ENCODE measurements at regions not wholly inside any gene's neighbourhood (a gene's known extent, or its start where the extent isn't known, plus 50 kb on each side); places are given as distances from the start of the nearest gene placed in this dataset.

GRCh38 chr12:93167841-93168492 lies 209.8 kb upstream of the NUDT4 start:
- H3K27me3 ChIP-seq (replicated peaks; ENCODE audit: insufficient read depth): no peaks in the 10 kb centered on the region
- H2AFZ ChIP-seq: peak overlapping the region; percentile 70
- H3K4me3 ChIP-seq: peak overlapping the region; percentile 67
- no peaks in the 10 kb centered on the region for H3K79me2 ChIP-seq (ENCODE audit: insufficient read depth)
- peak overlapping the region; percentile 29 for H3K9ac ChIP-seq
- no peaks in the 10 kb centered on the region for H3K9me2 ChIP-seq (ENCODE audit: insufficient read depth)
- H3K4me2 ChIP-seq (ENCODE audit: unreplicated experiment): peak overlapping the region; percentile 83
- peaks cover 20% of the 10 kb centered on the region for H3F3A ChIP-seq (ENCODE audit: insufficient read depth)
- peak; percentile 38 for DNase-seq
- H4K20me1 ChIP-seq (ENCODE audit: insufficient read depth): no peaks in the 10 kb centered on the region
- H3K9me3 ChIP-seq (ENCODE audit: low read depth): no peaks in the 10 kb centered on the region
- WGBS, 2 experiments (ENCODE audit: low coverage in 1 of 2, low lambda C conversion rate in 2 of 2, missing lambda C conversion rate in 2 of 2): 17% methylated on average over 16 of the region's 16 CpGs
- no peak overlapping the region for H3K27ac ChIP-seq
- in situ Hi-C loops (cut with MboI): no loop called here
- no peaks in the 10 kb centered on the region for H3K36me3 ChIP-seq (ENCODE audit: low read depth)
- H3K4me1 ChIP-seq (ENCODE audit: insufficient read depth): peaks cover 28% of the 10 kb centered on the region
- no peak for TF ChIP-seq EZH2phosphoT487 (IDR thresholded peaks at IDR 0.05; ENCODE audit: insufficient read depth, low read depth)
- no peak for TF ChIP-seq EZH2 (IDR thresholded peaks at IDR 0.05; ENCODE audit: insufficient read depth, poor library complexity, severe bottlenecking)

GRCh38 chr12:93168751-93169150 lies 209.0 kb upstream of the NUDT4 start:
- Histone ChIP-seq H3K9ac (no peak overlapping the region), H3F3A (ENCODE audit: insufficient read depth) (peaks cover 16% of the 10 kb centered on the region), H3K36me3 (ENCODE audit: low read depth) (no peaks in the 10 kb centered on the region), H3K4me1 (ENCODE audit: insufficient read depth) (peaks cover 29% of the 10 kb centered on the region), H3K27me3 (replicated peaks; ENCODE audit: insufficient read depth) (no peaks in the 10 kb centered on the region), H3K27ac (no peak overlapping the region), H3K4me2 (ENCODE audit: unreplicated experiment) (no peak overlapping the region), H3K9me3 (ENCODE audit: low read depth) (no peaks in the 10 kb centered on the region), H4K20me1 (ENCODE audit: insufficient read depth) (no peaks in the 10 kb centered on the region), H3K4me3 (0 out of 2 replicates have a peak overlapping the region, but pooled peaks have one; percentile 67), H3K9me2 (ENCODE audit: insufficient read depth) (no peaks in the 10 kb centered on the region), H2AFZ (no peak overlapping the region), H3K79me2 (ENCODE audit: insufficient read depth) (no peaks in the 10 kb centered on the region)
- in situ Hi-C loops (cut with MboI): no loop called here
- TF ChIP-seq EZH2 (IDR thresholded peaks at IDR 0.05; ENCODE audit: insufficient read depth, poor library complexity, severe bottlenecking): no peak
- no peak for TF ChIP-seq EZH2phosphoT487 (IDR thresholded peaks at IDR 0.05; ENCODE audit: insufficient read depth, low read depth)
- WGBS, 2 experiments (ENCODE audit: low coverage in 1 of 2, low lambda C conversion rate in 2 of 2, missing lambda C conversion rate in 2 of 2): 94 to 95% methylated on average over 3 of the region's 3 CpGs
- DNase-seq: no peak

- Histone ChIP-seq H4K20me1 (ENCODE audit: insufficient read depth) (no peaks in the 10 kb centered on the region), H3K36me3 (ENCODE audit: low read depth) (no peaks in the 10 kb centered on the region), H3K4me2 (ENCODE audit: unreplicated experiment) (no peak overlapping the region), H3F3A (ENCODE audit: insufficient read depth) (peaks cover 16% of the 10 kb centered on the region), H3K27ac (no peak overlapping the region), H3K9me3 (ENCODE audit: low read depth) (no peaks in the 10 kb centered on the region), H3K27me3 (replicated peaks; ENCODE audit: insufficient read depth) (no peaks in the 10 kb centered on the region), H3K9me2 (ENCODE audit: insufficient read depth) (no peaks in the 10 kb centered on the region), H2AFZ (no peak overlapping the region), H3K4me1 (ENCODE audit: insufficient read depth) (peaks cover 29% of the 10 kb centered on the region), H3K4me3 (no peak overlapping the region), H3K79me2 (ENCODE audit: insufficient read depth) (no peaks in the 10 kb centered on the region), H3K9ac (no peak overlapping the region)
- in situ Hi-C loops (cut with MboI): no loop called here
- no peak for DNase-seq
- TF ChIP-seq EZH2phosphoT487 (IDR thresholded peaks at IDR 0.05; ENCODE audit: insufficient read depth, low read depth) (no peak), EZH2 (IDR thresholded peaks at IDR 0.05; ENCODE audit: insufficient read depth, poor library complexity, severe bottlenecking) (no peak)
Observed at GRCh38 chr12:93169536-93169935, 208.2 kb upstream of the NUDT4 start.

- peaks cover 24% of the 10 kb centered on the region for H3F3A ChIP-seq (ENCODE audit: insufficient read depth)
- no peak overlapping the region for H3K4me2 ChIP-seq (ENCODE audit: unreplicated experiment)
- DNase-seq: no peak
- H2AFZ ChIP-seq: no peak overlapping the region
- TF ChIP-seq EZH2 (IDR thresholded peaks at IDR 0.05; ENCODE audit: insufficient read depth, poor library complexity, severe bottlenecking): no peak
- no peak for TF ChIP-seq EZH2phosphoT487 (IDR thresholded peaks at IDR 0.05; ENCODE audit: insufficient read depth, low read depth)
- H3K27ac ChIP-seq: no peak overlapping the region
- in situ Hi-C loops (cut with MboI): no loop called here
- no peaks in the 10 kb centered on the region for H3K79me2 ChIP-seq (ENCODE audit: insufficient read depth)
- H3K27me3 ChIP-seq (replicated peaks; ENCODE audit: insufficient read depth): no peaks in the 10 kb centered on the region
- no peaks in the 10 kb centered on the region for H3K9me3 ChIP-seq (ENCODE audit: low read depth)
- no peaks in the 10 kb centered on the region for H3K36me3 ChIP-seq (ENCODE audit: low read depth)
- H3K4me3 ChIP-seq: no peak overlapping the region
- H4K20me1 ChIP-seq (ENCODE audit: insufficient read depth): no peaks in the 10 kb centered on the region
- no peaks in the 10 kb centered on the region for H3K9me2 ChIP-seq (ENCODE audit: insufficient read depth)
- H3K4me1 ChIP-seq (ENCODE audit: insufficient read depth): peaks cover 38% of the 10 kb centered on the region
- no peak overlapping the region for H3K9ac ChIP-seq
- WGBS, 2 experiments (ENCODE audit: low coverage in 1 of 2, low lambda C conversion rate in 2 of 2, missing lambda C conversion rate in 2 of 2): 19 to 49% methylated on average over 2 of the region's 2 CpGs
Observed at GRCh38 chr12:93170928-93171327, 206.8 kb upstream of the NUDT4 start.
